ENCODE measurements at regions not wholly inside any gene's neighbourhood (a gene's known extent, or its start where the extent isn't known, plus 50 kb on each side); places are given as distances from the start of the nearest gene placed in this dataset.

GRCh38 chr16:51407199-51407598 is 256.1 kb upstream of the SALL1 start:
- POLR2A ChIA-PET, result no interaction called here
- no peak overlapping the region for H3K4me3 Mint-ChIP-seq
- H3K9me3 Mint-ChIP-seq, result peaks cover 5% of the 10 kb centered on the region
- CTCF ChIA-PET, result no interaction called here
- DNase-seq (no peak), ATAC-seq (ENCODE audit: poor library complexity) (no peak)
- H3K27me3 Mint-ChIP-seq, result no peaks in the 10 kb centered on the region
- H3K27ac ChIP-seq (ENCODE audit: low read depth in 1 of 2, low read length in 2 of 2), result no peak overlapping the region
- no peak for TF ChIP-seq CTCF (IDR thresholded peaks at IDR 0.05)
- H3K4me3 ChIP-seq (ENCODE audit: low read length), result no peak overlapping the region
- no peaks in the 10 kb centered on the region for H3K27me3 ChIP-seq (ENCODE audit: control insufficient read depth in 1 of 2, insufficient read depth in 2 of 2, low read length in 2 of 2)
- no peaks in the 10 kb centered on the region for H3K36me3 ChIP-seq (ENCODE audit: insufficient read depth, low read length)
- no peaks in the 10 kb centered on the region for H3K4me1 Mint-ChIP-seq (ENCODE audit: low read depth)
- no peaks in the 10 kb centered on the region for H3K4me1 ChIP-seq (ENCODE audit: insufficient read depth, low read length)
- H3K27ac Mint-ChIP-seq, result no peak overlapping the region
- no peaks in the 10 kb centered on the region for H3K36me3 Mint-ChIP-seq (ENCODE audit: low read depth)
- intact Hi-C loops (cut with DNase I, micrococcal nuclease), result no loop called here
- H3K9me3 ChIP-seq (ENCODE audit: control insufficient read depth in 1 of 2, insufficient read depth in 1 of 2, low read length in 2 of 2), result peaks cover 0 to 3% of the 10 kb centered on the region in 2 experiments

- no peak for DNase-seq
- Mint-ChIP-seq H3K4me3 (no peak overlapping the region), H3K4me1 (ENCODE audit: low read depth) (no peaks in the 10 kb centered on the region), H3K27ac (no peak overlapping the region), H3K9me3 (peaks cover 10% of the 10 kb centered on the region), H3K36me3 (ENCODE audit: low read depth) (no peaks in the 10 kb centered on the region), H3K27me3 (no peaks in the 10 kb centered on the region)
- Histone ChIP-seq H3K9me3 (ENCODE audit: control insufficient read depth in 1 of 2, insufficient read depth in 1 of 2, low read length in 2 of 2) (no peaks in the 10 kb centered on the region), H3K4me1 (ENCODE audit: insufficient read depth, low read length) (no peaks in the 10 kb centered on the region), H3K27ac (ENCODE audit: low read depth in 1 of 2, low read length in 2 of 2) (no peak overlapping the region), H3K4me3 (ENCODE audit: low read length) (no peak overlapping the region), H3K27me3 (ENCODE audit: control insufficient read depth in 1 of 2, insufficient read depth in 2 of 2, low read length in 2 of 2) (no peaks in the 10 kb centered on the region), H3K36me3 (ENCODE audit: insufficient read depth, low read length) (no peaks in the 10 kb centered on the region)
- intact Hi-C loops (cut with DNase I, micrococcal nuclease), result no loop called here
- ATAC-seq (ENCODE audit: poor library complexity), result no peak
- ChIA-PET CTCF (no interaction called here), POLR2A (no interaction called here)
- no peak for TF ChIP-seq CTCF (IDR thresholded peaks at IDR 0.05)
These were observed 254.3 kb upstream of the SALL1 start for GRCh38 chr16:51405361-51405760.

GRCh38 chr16:51404386-51404785 is 253.3 kb upstream of the SALL1 start:
- H3K9me3 Mint-ChIP-seq, result peaks cover 10% of the 10 kb centered on the region
- CTCF ChIA-PET, result no interaction called here
- Histone ChIP-seq H3K36me3 (ENCODE audit: insufficient read depth, low read length) (no peaks in the 10 kb centered on the region), H3K9me3 (ENCODE audit: control insufficient read depth in 1 of 2, insufficient read depth in 1 of 2, low read length in 2 of 2) (no peaks in the 10 kb centered on the region), H3K27ac (ENCODE audit: low read depth in 1 of 2, low read length in 2 of 2) (no peak overlapping the region), H3K27me3 (ENCODE audit: control insufficient read depth in 1 of 2, insufficient read depth in 2 of 2, low read length in 2 of 2) (no peaks in the 10 kb centered on the region), H3K4me3 (ENCODE audit: low read length) (no peak overlapping the region), H3K4me1 (ENCODE audit: insufficient read depth, low read length) (no peaks in the 10 kb centered on the region)
- no peaks in the 10 kb centered on the region for H3K36me3 Mint-ChIP-seq (ENCODE audit: low read depth)
- POLR2A ChIA-PET, result no interaction called here
- no peak overlapping the region for H3K4me3 Mint-ChIP-seq
- no peak overlapping the region for H3K27ac Mint-ChIP-seq
- no peak for TF ChIP-seq CTCF (IDR thresholded peaks at IDR 0.05)
- intact Hi-C loops (cut with DNase I, micrococcal nuclease), result no loop called here
- no peaks in the 10 kb centered on the region for H3K4me1 Mint-ChIP-seq (ENCODE audit: low read depth)
- no peaks in the 10 kb centered on the region for H3K27me3 Mint-ChIP-seq
- no peak for ATAC-seq (ENCODE audit: poor library complexity)
- DNase-seq, result no peak
